NCI-H345 (cell line): ENCODE measurements at regions not wholly inside any gene's neighbourhood (a gene's known extent, or its start where the extent isn't known, plus 50 kb on each side); places are given as distances from the start of the nearest gene placed in this dataset.

Experiments
- DNase-seq: peaks from one replicate; lab custom pipeline; 2025; lab: John Stamatoyannopoulos, UW

DNA sequence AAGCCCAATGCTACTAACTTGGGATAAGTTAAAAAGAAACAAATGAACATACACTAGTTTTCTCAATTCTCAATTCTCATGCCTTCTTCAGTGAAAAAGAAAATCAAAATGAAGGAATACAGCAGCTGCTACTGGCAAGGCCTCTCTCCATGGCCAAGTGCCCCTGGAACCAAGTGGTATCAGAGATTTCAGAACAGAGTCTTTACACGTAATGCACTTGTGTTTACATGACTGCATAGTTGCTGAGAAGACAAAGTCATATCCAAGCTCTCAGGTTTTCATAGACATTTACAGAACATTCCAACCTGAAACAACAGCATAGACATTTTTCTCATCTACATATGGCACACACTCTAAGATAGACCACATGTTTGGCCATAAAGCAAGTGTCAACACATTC, 789.9 kb downstream of the CBLN2 start:
- DNase-seq, result no peak

DNA sequence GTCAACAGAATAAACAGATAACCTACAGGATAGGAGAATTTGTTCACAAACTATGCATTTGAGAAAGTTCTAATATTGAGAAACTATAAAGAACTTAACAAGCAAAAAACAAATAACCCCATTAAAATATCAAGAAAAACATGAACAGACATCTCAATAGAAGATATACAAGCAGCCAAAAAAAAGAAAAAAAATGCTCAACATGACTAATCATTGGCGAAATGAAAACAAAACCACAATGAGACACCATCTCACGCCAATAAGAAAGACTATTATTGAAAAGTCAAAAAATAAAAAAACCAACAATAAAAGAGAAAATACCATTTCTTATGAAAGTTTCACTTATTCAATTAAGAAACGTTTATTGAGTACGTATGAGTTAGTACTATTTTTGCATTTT, 800.5 kb downstream of the CBLN2 start:
- DNase-seq, result no peak

DNA sequence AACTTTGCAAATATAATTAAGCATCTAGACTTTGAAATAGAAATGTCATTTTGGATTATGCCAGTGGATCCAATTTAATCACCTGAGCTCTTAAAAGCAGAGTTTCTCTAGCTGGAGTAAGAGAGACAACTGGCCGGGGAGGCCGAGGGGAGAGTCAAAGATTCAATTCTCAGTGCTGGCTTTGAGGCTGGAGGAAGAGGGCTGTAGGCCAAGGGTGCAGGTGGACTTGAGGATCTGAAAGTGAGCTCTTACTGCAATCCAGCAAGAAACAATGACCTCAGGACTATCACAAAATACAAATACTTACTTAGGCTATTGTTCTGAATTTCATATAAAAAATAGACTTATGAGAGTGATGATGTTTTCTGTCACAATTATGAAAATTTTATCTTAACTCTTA, 814.5 kb downstream of the CBLN2 start:
- no peak for DNase-seq

DNA sequence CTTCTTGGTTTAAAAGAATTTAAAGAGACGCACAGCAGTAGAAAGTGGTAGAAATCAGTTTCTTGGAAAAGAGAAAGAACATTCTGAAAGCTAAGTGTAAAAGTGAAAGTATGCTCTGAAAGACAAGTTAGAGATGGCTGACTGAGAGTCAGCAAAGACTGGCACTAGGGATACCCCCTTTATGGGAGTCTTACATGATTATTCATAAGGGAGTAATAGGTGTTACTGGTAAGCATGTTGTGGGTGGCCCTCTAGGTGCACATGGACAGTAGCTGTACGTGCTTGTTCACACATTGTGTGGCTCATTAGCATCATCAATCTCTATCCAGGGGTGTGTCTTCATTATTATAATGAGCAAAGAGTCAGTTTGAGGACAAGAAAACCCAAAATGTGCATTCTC, 816.2 kb downstream of the CBLN2 start:
- DNase-seq, result no peak

DNA sequence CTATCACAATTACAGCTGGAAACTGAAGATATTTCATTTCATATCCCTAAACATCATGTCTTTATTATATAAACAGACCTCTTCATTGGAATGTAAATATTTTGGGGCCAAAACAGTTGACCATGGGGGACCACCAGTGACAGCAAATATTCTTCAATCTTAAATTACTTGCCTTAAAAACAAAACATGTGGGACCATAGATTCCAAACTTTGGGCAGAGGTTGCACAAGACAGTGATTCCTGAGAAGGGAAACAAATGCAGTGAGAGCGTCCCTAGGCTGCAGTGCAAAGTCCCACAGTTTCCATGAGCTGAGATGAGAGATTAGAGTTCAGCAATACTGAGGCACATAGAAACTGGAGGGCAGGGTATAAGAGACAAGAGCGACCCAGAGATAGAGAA, 818.9 kb downstream of the CBLN2 start:
- no peak for DNase-seq

DNA sequence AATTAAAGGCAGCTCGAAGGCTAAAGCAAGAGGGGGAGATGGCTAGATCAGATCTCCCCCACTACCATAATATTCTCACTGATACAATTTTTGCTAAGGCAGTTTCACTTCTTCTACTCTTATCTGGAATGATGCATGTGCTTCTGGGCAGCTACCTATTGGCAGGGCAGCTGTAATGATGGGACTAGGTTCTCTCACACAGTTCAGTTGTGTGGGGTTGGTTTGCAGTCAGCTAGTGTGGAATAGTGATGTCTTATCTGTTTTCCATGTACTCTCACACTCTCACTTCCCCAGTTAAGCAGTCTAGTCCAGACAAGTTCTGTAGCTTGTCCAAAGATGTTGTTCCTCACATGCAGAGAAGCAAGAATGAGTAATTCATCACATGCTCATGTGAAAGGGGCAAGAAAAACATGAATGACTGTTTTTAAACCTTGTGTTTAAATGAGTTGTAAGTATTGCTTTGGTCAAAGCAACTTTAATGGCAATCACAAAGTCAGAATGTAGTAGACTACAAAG, 836.1 kb downstream of the CBLN2 start:
- DNase-seq, result no peak

DNA sequence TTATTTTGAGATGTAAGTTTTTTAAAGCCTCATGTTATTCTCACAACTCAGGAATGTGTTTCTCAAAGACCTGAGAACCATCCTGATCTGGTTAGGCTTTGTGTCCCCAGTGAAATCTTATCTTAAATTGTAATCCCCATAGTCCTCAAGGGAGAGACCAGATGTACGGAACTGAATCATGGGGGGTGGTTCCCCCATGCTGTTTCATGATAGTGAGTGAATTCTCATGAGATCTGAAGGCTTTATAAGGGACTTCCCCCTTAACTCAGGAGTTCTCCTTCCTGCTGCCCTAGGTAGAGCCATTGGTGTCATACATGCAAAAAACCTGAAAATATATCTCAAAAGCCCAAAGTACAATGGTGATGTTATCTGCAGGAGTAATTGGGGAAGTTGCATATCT, 836.7 kb downstream of the CBLN2 start:
- DNase-seq, result no peak

DNA sequence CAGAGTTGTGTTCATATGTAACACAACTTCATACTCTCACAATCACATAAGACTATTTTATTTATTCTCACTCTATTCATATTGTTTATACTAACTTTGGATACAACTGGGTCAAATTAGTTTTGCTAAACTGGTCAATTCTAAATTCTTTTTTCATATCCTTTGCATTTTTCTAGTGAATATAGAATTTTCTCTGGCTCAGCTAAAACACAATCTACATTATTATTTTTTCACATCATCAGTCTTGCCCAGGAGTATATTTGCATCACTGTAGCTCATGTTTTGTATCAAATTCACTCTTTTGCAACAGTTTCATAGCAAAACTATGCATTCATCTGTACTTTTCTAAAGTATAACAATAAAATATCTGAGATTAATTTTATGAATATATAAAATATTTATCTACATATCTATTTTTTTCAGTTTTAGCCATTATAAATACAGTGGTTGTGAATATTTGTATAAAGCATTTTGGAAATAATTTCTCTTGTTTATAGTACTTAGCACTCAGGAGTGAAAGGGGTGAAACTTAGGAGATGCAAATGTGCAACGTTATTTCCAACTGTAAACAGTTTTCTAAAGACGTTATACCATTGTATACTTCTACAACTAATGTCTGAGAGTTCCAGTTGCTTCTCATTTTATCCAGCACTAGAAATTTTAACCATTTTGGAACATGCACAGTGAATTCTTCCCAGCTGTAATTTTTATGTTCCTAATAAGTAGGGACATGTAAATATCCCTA, 854.6 kb downstream of the CBLN2 start:
- DNase-seq, result no peak

DNA sequence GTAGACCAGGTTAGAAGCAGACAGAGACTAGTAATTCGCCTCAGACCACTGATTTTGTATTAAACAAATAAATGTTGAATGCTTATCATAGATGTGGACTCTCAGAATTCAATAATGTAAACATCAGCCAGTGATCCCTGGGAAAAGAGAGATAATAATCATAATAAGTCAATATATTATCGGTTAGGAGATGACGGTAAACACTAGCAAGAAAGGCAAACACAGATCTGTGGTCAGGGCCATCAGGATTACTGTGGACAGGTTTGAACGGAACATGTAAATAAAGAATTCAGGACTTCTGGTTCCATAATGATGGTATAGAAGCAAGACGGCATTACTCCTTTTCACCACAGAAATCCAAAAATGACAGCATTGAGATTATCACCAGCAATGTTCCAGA, 861.6 kb downstream of the CBLN2 start:
- DNase-seq, result no peak

DNA sequence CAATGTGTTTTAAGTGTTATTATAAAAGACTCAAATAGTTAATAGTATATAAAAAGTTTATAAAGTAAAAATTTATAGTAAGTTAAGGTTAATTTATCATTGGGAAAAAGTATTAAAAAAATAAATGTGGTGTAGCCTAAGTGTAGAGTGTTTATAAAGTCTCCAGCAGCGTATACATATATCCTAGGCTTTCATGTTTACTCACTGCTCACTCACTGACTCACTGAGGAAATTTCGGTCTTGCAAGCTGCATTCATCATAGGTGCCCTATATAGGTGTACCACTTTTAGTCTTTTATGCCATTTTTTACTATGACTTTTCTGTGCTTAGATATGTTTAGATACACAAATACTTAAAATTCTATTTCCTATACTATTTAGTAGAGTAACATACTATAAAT, 866.0 kb downstream of the CBLN2 start:
- DNase-seq, result no peak

DNA sequence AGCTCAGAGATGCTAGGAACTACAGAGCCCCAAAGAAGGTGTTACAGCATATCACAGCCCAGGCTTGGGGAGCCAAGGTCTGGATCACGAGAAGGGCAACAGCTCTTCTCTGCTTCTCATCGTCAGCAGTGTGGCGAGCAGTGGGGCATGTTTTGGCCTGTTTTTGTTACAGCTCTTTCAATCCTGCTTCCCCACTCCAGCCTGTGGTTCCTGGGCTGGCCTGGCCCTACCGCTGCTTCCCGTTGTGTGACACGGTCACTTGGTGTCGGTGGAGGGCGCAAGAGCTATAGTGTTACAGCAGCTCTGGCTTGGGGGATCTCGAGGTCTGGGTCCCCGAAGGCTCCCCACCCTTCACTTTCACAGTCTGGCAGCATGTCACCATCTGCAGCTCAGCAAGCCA, 870.2 kb downstream of the CBLN2 start:
- DNase-seq, result no peak

DNA sequence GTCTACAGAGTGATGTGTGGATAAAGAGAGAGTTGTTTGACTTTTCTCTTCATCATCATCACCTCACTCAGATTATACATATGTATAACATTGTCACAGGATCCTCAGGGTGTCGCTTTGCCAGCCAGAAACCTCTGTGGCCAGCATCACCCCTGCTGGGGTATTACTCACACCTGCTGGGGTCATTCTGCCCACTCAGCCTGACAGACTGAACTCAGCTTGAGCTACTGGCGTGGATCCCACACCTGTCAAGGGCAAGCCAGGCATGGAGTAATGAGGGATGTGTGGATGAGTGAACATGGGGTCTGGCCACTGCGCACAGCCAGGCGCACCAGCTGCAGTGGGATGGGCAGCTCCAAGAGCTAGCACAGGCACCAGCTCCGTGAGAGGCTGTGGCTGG, 870.6 kb downstream of the CBLN2 start:
- no peak for DNase-seq

DNA sequence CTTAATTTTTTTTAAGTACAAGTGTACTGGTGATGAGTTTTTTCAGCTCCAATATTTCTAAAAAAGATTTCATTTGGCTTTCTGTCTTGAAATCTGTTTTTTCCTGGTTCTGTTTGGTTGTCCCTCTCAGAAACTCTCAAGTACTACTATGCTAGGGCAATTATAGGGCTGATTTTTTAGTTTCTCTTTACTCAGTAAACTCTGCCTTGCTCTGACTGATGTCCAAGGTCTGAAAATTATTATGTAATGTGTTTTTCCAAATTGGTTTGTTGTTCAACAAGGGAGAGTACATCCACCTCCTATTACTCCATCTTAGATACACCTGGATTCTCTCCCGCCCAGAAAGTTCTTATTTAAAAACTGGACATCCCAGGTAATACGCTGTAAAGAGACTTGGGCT, 877.7 kb downstream of the CBLN2 start:
- DNase-seq, result no peak

DNA sequence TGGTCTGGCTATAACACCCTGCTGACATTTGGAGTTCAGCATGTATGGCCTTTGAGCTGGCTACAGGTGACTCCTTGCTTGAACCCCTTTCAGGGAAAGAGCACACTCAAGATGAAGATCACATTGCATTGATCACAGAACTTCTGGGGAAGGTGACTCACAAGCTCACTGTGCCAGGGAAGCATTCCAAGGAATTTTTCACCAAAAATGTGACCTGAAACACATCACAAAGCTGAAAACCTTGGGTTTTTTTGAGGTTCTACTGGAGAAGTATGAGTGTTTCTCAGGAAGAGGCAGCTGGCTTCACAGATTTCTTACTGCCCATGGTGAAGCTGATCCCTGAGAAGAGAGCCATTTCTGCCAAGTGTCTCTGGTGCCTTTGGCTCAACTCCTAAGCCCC, 879.0 kb downstream of the CBLN2 start:
- DNase-seq, result no peak

DNA sequence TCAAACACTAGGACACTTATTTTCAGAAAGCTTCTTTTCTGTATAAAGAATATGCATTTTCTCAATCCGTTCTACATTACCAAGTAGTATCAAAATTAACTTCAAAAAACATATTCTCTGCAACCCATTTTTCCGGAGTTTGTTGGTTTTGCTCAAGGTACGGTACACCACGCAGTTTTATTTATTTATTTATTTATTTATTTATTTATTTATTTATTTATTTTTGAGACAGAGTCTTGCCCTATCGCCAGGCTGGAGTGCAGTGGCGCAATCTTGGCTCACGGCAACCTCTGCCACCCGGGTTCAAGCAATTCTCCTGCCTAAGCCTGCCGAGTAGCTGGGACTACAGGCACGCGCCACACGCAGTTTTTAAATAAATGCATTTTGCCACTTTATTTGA, 900.3 kb downstream of the CBLN2 start:
- no peak for DNase-seq

DNA sequence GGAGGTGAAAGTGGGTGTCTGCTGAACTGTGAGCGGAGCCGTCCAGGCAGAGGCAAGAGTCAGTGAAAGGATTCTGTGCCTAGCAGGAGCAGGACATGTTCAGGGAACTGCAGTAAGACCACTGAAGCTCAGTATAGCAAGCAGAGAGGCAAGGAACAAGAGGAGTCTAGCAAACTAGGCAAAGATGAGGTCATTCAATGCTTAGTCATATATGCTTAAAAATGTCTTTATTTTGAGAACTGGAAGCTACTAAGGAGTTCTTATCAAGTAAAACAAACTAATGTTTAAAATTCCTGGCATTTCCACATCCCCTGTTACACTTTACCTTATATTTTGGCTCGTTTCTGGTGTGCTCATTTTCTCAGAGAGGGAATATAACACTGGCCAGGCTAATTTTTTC, 913.4 kb downstream of the CBLN2 start:
- DNase-seq, result no peak

DNA sequence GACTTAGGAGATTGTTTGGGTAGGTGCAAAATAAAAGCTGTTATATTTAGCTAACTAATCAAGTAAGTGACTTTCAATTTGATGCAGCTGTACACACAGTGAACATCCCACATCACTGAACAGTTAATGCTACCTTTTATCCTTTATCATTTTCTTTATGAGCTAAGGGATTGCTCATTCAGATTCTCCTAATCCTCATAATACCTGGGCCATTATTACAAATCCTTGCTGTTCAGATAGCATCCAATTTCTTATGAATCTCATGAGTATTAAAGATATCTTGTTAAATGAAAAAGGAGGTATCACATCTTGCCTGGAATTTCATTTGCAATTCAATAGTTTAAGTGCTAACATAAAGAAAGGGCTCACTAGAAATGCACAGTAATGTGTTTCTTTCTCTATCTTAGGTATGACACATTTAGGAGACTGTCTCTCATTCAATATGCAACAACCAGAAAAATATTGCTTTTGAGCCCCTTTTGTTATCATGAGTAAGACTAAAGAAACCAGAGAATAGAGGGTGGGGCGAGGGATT, 918.5 kb downstream of the CBLN2 start:
- no peak for DNase-seq

DNA sequence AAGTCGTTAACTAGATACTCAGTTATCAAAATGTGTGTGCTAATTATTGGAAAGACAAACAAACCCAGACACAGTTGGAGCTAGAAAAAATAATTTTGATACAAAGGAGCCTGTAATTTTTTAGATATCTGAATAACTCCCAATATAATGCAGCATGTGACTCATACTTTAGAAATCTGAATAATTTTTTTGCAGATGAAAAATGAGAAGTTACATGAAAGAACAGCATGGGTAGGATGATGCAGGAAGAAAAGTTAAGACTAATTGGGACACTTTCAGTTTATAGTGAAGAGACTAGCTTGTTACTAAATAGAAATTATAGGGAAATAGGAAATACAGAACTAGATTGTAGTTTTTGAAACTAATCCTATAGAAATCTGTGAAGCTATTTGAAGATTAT, 945.8 kb downstream of the CBLN2 start:
- DNase-seq, result no peak

DNA sequence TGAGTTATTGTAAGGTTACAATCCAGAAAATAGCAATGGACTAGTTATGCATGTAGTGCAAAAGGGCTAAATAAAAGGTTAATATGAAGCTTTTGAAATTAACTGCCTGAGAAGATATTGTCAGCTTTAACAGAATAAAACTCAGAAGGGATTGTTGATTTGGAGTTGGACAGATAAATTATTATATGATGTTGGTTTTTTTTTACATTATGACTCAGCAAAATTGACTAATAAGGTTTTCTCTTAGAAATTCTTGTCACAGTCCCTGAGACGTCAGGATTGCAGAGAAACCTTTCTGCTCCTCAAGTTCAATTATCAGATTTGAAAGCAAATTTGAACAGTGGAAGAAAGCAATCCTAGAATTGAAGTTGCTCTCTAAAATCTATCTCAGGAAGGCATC, 946.9 kb downstream of the CBLN2 start:
- DNase-seq, result no peak

DNA sequence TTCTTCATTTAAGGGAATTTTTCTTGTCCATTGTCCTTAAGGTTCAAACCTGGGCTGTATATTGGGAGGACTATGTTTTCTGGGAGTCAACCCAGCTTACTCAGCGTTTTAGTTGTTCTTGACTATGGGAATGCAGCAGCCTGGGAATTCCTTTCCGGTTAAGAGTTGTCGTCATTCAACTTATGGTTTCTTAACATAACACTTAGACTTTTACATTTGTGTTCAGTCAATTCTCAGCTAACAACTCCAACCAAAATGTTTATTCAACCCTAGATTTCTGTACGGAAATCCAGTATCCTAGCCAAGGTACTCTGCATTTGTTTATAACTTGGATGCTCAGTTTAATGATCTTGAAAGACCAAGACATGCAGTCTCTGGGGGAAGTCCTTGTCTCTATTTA, 960.9 kb downstream of the CBLN2 start:
- DNase-seq, result no peak

DNA sequence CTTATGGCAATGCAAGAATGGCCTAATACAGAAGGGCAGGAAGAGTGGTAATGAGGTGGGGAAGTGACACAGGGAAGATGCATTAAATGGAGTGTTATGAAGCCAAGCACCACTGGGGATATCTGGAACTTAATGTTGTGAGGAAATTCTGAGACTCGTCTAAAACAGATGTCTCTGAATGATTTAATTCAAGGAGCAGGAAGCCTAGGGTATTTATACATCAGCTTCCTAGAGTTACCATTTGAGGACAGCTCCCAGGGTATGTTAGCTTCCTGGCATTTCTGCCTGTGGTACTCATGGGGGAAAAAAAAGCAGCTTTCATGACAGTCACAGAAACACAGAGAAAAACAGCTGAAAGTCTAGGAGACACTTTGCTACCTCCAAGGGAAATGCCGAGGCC, 989.5 kb downstream of the CBLN2 start:
- no peak for DNase-seq

DNA sequence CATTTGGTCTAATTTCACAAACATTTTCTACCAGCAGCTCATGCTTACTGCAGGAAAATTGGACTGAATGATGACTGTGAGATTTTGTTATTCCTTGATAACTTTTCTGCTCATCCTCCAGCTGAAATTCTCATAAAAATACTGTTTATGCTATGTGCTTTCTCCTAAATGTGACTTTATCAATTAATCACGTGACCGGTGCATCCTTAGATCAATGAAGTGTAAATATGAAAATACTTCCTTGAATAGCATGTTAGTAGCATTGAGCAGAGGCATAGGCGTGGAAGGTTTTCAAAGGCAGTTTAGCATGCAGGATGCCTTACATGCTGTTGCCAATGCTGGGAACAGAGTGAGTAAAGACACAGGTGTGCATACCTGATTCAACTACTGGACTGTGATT, 1002.5 kb downstream of the CBLN2 start:
- DNase-seq, result no peak

DNA sequence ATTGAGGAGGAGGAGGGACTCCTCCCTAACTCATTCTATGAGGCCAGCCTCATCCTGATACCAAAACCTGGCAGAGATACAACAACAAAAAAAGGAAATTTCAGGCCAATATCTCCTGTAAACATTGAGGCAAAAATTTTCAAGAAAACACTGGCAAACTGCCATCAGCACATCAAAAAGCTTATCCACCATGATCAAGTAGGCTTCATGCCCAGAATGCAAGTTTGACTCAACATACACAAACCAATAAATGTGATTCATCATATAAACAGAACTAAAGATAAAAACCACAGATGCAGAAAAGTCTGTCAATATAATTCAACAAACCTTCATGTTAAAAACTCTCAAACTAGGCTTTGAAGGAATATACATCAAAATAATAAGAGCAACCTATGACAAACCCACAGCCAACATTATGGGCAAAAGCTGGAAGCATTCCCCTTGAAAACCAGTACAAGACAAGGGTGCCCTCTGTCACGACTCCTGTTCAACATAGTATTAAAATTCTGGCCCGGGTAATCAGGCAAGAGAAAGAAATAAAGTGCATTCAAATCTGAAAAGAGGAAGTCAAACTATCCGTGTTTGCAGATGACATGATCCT, 1014.3 kb downstream of the CBLN2 start:
- DNase-seq, result no peak
